ENCODE measurements at regions not wholly inside any gene's neighbourhood (a gene's known extent, or its start where the extent isn't known, plus 50 kb on each side); places are given as distances from the start of the nearest gene placed in this dataset.
"Not testable (repeated sequence)": the region's sequence is repeated elsewhere in the genome, so short reads cannot be mapped to it uniquely, and the experiment has no call there.

DNA sequence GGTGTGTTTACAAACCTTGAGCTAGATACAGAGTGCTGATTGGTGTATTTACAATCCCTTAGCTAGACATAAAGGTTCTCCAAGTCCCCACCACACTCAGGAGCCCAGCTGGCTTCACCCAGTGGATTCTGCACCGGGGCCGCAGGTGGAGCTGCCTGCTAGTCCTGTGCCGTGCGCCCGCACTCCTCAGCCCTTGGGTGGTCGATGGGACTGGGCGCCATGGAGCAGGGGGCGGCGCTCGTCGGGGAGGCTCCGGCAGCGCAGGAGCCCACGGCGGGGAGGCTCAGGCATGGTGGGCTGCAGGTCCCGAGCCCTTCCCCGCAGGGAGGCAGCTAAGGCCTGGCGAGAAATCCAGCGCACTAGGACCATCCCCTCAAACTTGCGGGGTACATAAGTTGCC is 124.2 kb upstream of the EEF2KMT start:
- H4K20me1 ChIP-seq (ENCODE audit: insufficient read depth, low read length); intact Hi-C loops (cut with micrococcal nuclease; ENCODE audit: unreplicated experiment); H3K9ac ChIP-seq (ENCODE audit: insufficient read depth, low read depth, low read length); CTCF ChIA-PET (ENCODE audit: low intra/inter-chr PET ratio, low total read pairs); POLR2A ChIA-PET; H3K36me3 ChIP-seq (replicated peaks in 1 of 2; ENCODE audit: control insufficient read depth in 1 of 2, insufficient read depth in 2 of 2, low read length in 2 of 2); H3K4me2 ChIP-seq (ENCODE audit: low read depth, low read length); DNase-seq (ENCODE audit: low spot score); in situ Hi-C loops (cut with HindIII; ENCODE audit: extremely low pct_ligation_motif_present, low pct_unique_long_range_greater_than_20kb); FAIRE-seq; H3K4me3 ChIP-seq (replicated peaks in 1 of 3; ENCODE audit: insufficient read depth in 1 of 3, low read depth in 2 of 3, low read length in 3 of 3); ATAC-seq; BruUV-seq (replicated peaks); H3K4me1 ChIP-seq (ENCODE audit: insufficient read depth, low read length); H3K27ac ChIP-seq (ENCODE audit: extremely low read length, insufficient read depth, low read length); H3K9me3 ChIP-seq (ENCODE audit: low read length); H3K79me2 ChIP-seq (ENCODE audit: insufficient read depth, low read length); H2AFZ ChIP-seq (ENCODE audit: low read length): not testable (repeated sequence)
- TF ChIP-seq NFYC (CRISPR knock-in tag; IDR thresholded peaks at IDR 0.05), result 0 out of 2 replicates have a peak, but pooled peaks have one; percentile 0
- WGBS (ENCODE audit: low lambda C conversion rate), result 45% methylated on average over 15 of the region's 20 CpGs
- peaks cover 2 to 24% of the 10 kb centered on the region in 2 experiments; a peak in 2 of 5 replicates for H3K27me3 ChIP-seq (ENCODE audit: control insufficient read depth in 1 of 2, insufficient read depth in 2 of 2, low read length in 2 of 2)

DNA sequence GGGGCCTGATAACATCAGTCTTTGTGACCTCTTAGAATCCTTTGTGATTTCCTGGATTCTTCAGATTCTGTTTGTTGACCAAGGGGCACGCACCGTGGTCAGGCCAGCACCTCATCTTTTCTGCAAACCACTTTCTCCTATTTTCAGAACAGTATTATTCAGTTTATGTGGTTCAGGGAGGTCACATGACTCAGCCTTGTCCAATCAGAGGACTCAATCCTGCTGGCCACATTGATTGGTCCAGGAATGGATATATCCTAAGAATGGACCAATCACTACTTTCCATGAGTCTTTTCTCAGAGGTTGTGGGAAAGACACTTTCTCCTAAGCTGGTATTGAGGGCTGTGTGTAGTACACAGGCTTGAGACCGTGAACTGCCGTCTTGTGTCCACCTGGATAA is 123.1 kb upstream of the EEF2KMT start:
- peak; percentile 62; the same call in 1 of the 2 replicates for TF ChIP-seq NFYC (CRISPR knock-in tag; IDR thresholded peaks at IDR 0.05)
- no peak for TF ChIP-seq RBFOX2 (IDR thresholded peaks at IDR 0.05; ENCODE audit: low read depth, low read length)
- no peak for TF ChIP-seq KMT2A (CRISPR knock-in tag; IDR thresholded peaks at IDR 0.05)
- peak; percentile 36 for TF ChIP-seq NFYB (CRISPR knock-in tag; IDR thresholded peaks at IDR 0.05)
- Histone ChIP-seq H3K4me2 (ENCODE audit: low read depth, low read length) (no peak overlapping the region), H3K4me3 (replicated peaks in 1 of 3; ENCODE audit: insufficient read depth in 1 of 3, low read depth in 2 of 3, low read length in 3 of 3) (no peak overlapping the region), H2AFZ (ENCODE audit: low read length) (no peak overlapping the region), H3K4me1 (ENCODE audit: insufficient read depth, low read length) (no peaks in the 10 kb centered on the region), H3K9me3 (ENCODE audit: low read length) (no peaks in the 10 kb centered on the region), H4K20me1 (ENCODE audit: insufficient read depth, low read length) (no peaks in the 10 kb centered on the region), H3K79me2 (ENCODE audit: insufficient read depth, low read length) (no peaks in the 10 kb centered on the region), H3K36me3 (replicated peaks in 1 of 2; ENCODE audit: control insufficient read depth in 1 of 2, insufficient read depth in 2 of 2, low read length in 2 of 2) (no peaks in the 10 kb centered on the region), H3K27me3 (ENCODE audit: control insufficient read depth in 1 of 2, insufficient read depth in 2 of 2, low read length in 2 of 2) (peaks cover 2 to 17% of the 10 kb centered on the region in 2 experiments; a peak in 2 of 5 replicates), H3K27ac (ENCODE audit: extremely low read length, insufficient read depth, low read length) (no peak overlapping the region), H3K9ac (ENCODE audit: insufficient read depth, low read depth, low read length) (no peak overlapping the region)
- CTCF ChIA-PET (ENCODE audit: low intra/inter-chr PET ratio, low total read pairs), result no interaction called here
- ATAC-seq (no peak), FAIRE-seq (no peak), DNase-seq (ENCODE audit: low spot score) (no peak)
- intact Hi-C loops (cut with micrococcal nuclease; ENCODE audit: unreplicated experiment), result no loop called here
- BruUV-seq (replicated peaks), result no TSS peak
- POLR2A ChIA-PET, result no interaction called here
- 16% methylated on average over 4 of the region's 4 CpGs for WGBS (ENCODE audit: low lambda C conversion rate)
- in situ Hi-C loops (cut with HindIII; ENCODE audit: extremely low pct_ligation_motif_present, low pct_unique_long_range_greater_than_20kb), result no loop called here

Measured in HepG2 (cell line).